GM23248 (cell line): ENCODE measurements at regions not wholly inside any gene's neighbourhood (a gene's known extent, or its start where the extent isn't known, plus 50 kb on each side); places are given as distances from the start of the nearest gene placed in this dataset.
"Not testable (repeated sequence)": the region's sequence is repeated elsewhere in the genome, so short reads cannot be mapped to it uniquely, and the experiment has no call there.

ENCODE experiments used
- EZH2 ChIP-seq: fragments of 200-600 bp; sonication (generic); IDR thresholded peaks from 2 replicates; pipeline ENCODE4 v1.6.1; 2018; ENCODE audit warnings: antibody characterized with exemption, mild to moderate bottlenecking; ENCODE audit not compliant: insufficient read depth, poor library complexity, severe bottlenecking
- EZH2phosphoT487 ChIP-seq: fragments of 200-600 bp; sonication (generic); IDR thresholded peaks from 2 replicates; pipeline ENCODE4 v1.6.1; 2018; ENCODE audit warnings: antibody characterized with exemption, moderate library complexity, mild to moderate bottlenecking, low read depth; ENCODE audit not compliant: insufficient read depth

GRCh38 chr7:76959573-76960399 lies 72.4 kb downstream of the SPDYE17 start:
- not testable (repeated sequence) for TF ChIP-seq EZH2, EZH2phosphoT487
